ENCODE measurements at regions not wholly inside any gene's neighbourhood (a gene's known extent, or its start where the extent isn't known, plus 50 kb on each side); places are given as distances from the start of the nearest gene placed in this dataset.

- no peak for DNase-seq (ENCODE audit: low read depth)
Observed at GRCh38 chr15:98144388-98144787, 183.9 kb downstream of the ARRDC4 start.

- no peak for DNase-seq (ENCODE audit: low read depth)
Observed at GRCh38 chr15:98146031-98146820, 185.7 kb downstream of the ARRDC4 start.

GRCh38 chr15:98147415-98147814 lies 186.9 kb downstream of the ARRDC4 start:
- no peak for DNase-seq (ENCODE audit: low read depth)

- DNase-seq (ENCODE audit: low read depth) = no peak
Observed at GRCh38 chr15:98150084-98150483, 189.6 kb downstream of the ARRDC4 start.

GRCh38 chr15:98150536-98150935 lies 190.0 kb downstream of the ARRDC4 start:
- no peak for DNase-seq (ENCODE audit: low read depth)

GRCh38 chr15:98151096-98151495 lies 190.6 kb downstream of the ARRDC4 start:
- DNase-seq (ENCODE audit: low read depth) = no peak

- no peak for DNase-seq (ENCODE audit: low read depth)
Observed at GRCh38 chr15:98152156-98152555, 191.7 kb downstream of the ARRDC4 start.

GRCh38 chr15:98154863-98155262 lies 194.4 kb downstream of the ARRDC4 start:
- DNase-seq (ENCODE audit: low read depth) = peak; percentile 49

GRCh38 chr15:98155356-98155755 lies 194.9 kb downstream of the ARRDC4 start:
- DNase-seq (ENCODE audit: low read depth) = no peak

GRCh38 chr15:98160236-98160635 lies 199.7 kb downstream of the ARRDC4 start:
- DNase-seq (ENCODE audit: low read depth) = no peak

GRCh38 chr15:98163319-98164045 lies 203.0 kb downstream of the ARRDC4 start:
- DNase-seq (ENCODE audit: low read depth) = no peak

- DNase-seq (ENCODE audit: low read depth) = no peak
Observed at GRCh38 chr15:98164571-98164970, 204.1 kb downstream of the ARRDC4 start.

- DNase-seq (ENCODE audit: low read depth) = no peak
Observed at GRCh38 chr15:98164986-98165385, 204.5 kb downstream of the ARRDC4 start.

GRCh38 chr15:98167722-98168268 lies 207.3 kb downstream of the ARRDC4 start:
- DNase-seq (ENCODE audit: low read depth) = no peak

- DNase-seq (ENCODE audit: low read depth) = no peak
Observed at GRCh38 chr15:98169551-98169950, 209.0 kb downstream of the ARRDC4 start.

- no peak for DNase-seq (ENCODE audit: low read depth)
Observed at GRCh38 chr15:98174286-98174685, 213.8 kb downstream of the ARRDC4 start.

- DNase-seq (ENCODE audit: low read depth) = no peak
Observed at GRCh38 chr15:98174841-98175240, 214.3 kb downstream of the ARRDC4 start.

- DNase-seq (ENCODE audit: low read depth) = peak; percentile 21
Observed at GRCh38 chr15:98177966-98178592, 217.6 kb downstream of the ARRDC4 start.

GRCh38 chr15:98178861-98179260 lies 218.4 kb downstream of the ARRDC4 start:
- DNase-seq (ENCODE audit: low read depth) = no peak

- DNase-seq (ENCODE audit: low read depth) = no peak
Observed at GRCh38 chr15:98187549-98187948, 227.0 kb downstream of the ARRDC4 start.

GRCh38 chr15:98190914-98191313 lies 230.4 kb downstream of the ARRDC4 start:
- DNase-seq (ENCODE audit: low read depth) = no peak

GRCh38 chr15:98195796-98196195 lies 235.3 kb downstream of the ARRDC4 start:
- DNase-seq (ENCODE audit: low read depth) = no peak

GRCh38 chr15:98196371-98196770 lies 235.9 kb downstream of the ARRDC4 start:
- no peak for DNase-seq (ENCODE audit: low read depth)
